H1 (cell line): ENCODE measurements at regions not wholly inside any gene's neighbourhood (a gene's known extent, or its start where the extent isn't known, plus 50 kb on each side); places are given as distances from the start of the nearest gene placed in this dataset.

Experiments
- CTCF ChIA-PET: fragments of 300-600 bp; sonication (Branson Sonifier 250); formaldehyde crosslinking; loops from one replicate; lab custom pipeline; 2021; ENCODE audit not compliant: partially characterized antibody; lab: Charles Lee
- POLR2A ChIA-PET: fragments of 300-600 bp; sonication (Branson Sonifier 250); formaldehyde crosslinking; loops from one replicate; lab custom pipeline; 2021; ENCODE audit warnings: inconsistent platforms; ENCODE audit not compliant: partially characterized antibody; lab: Charles Lee
- DNase-seq, 2 experiments: peaks; one replicate each; pipeline versions ENCODE4 v3.0.0 to v3.0.0-alpha.2; 2010 to 2022; ENCODE audit warnings: low spot score in 2 of 2, low read depth in 1 of 2, mixed read lengths in 1 of 2
- FAIRE-seq: peaks from 2 replicates; lab custom pipeline; 2011; peaks lifted over from hg19 to GRCh38; lab: Jason Lieb, UNC
- H2AFZ ChIP-seq: 2 replicates; pipeline ENCODE4 v1.8.1; 2012; ENCODE audit warnings: low read length, inconsistent platforms
- H2AK5ac ChIP-seq: 2 replicates; pipeline ENCODE4 v1.6.1; 2013; ENCODE audit warnings: low read depth, low read length
- H2BK120ac ChIP-seq: replicated peaks from 2 replicates; pipeline ENCODE3; 2013; ENCODE audit warnings: low read depth, low read length, inconsistent platforms
- H2BK12ac ChIP-seq: 2 replicates; pipeline ENCODE4 v1.6.1; 2013; ENCODE audit warnings: low read depth, low read length
- H2BK15ac ChIP-seq: 2 replicates; pipeline ENCODE4 v1.6.1; 2013; ENCODE audit warnings: low read length
- H2BK20ac ChIP-seq: 2 replicates; pipeline ENCODE4 v1.6.1; 2013; ENCODE audit warnings: low read length
- H2BK5ac ChIP-seq: 2 replicates; pipeline ENCODE4 v1.6.1; 2013; ENCODE audit warnings: low read depth, low read length
- H3K14ac ChIP-seq: 2 replicates; pipeline ENCODE4 v1.6.1; 2013; ENCODE audit warnings: inconsistent platforms; ENCODE audit not compliant: insufficient read length
- H3K18ac ChIP-seq: 2 replicates; pipeline ENCODE4 v1.6.1; 2013; ENCODE audit warnings: low read length; ENCODE audit errors: extremely low read depth
- H3K23ac ChIP-seq: 2 replicates; pipeline ENCODE4 v1.6.1; 2013; ENCODE audit warnings: inconsistent platforms; ENCODE audit not compliant: insufficient read length
- H3K23me2 ChIP-seq: 2 replicates; pipeline ENCODE4 v1.6.1; 2013; ENCODE audit warnings: low read depth, low read length
- H3K27ac ChIP-seq: 2 replicates; pipeline ENCODE4 v1.6.1; 2011; ENCODE audit warnings: low read depth, low read length, inconsistent platforms
- H3K27me3 ChIP-seq, 4 experiments: replicated peaks in 1 of 4; 1 replicate in 1 of 4; 2 replicates in 3 of 4; pipeline versions ENCODE4 v1.6.1 to v1.8.1; 2011 to 2013; ENCODE audit warnings: low read length in 3 of 4, mild to moderate bottlenecking in 3 of 4, inconsistent platforms in 2 of 4, mixed read lengths in 2 of 4, moderate library complexity in 1 of 4; ENCODE audit not compliant: control insufficient read depth in 3 of 4, insufficient read depth in 3 of 4; ENCODE audit errors: extremely low read depth in 1 of 4
- H3K36me3 ChIP-seq, 4 experiments: 2 replicates each; pipeline versions ENCODE4 v1.6.1 to v1.8.1; 2011 to 2013; ENCODE audit warnings: mild to moderate bottlenecking in 4 of 4, low read length in 3 of 4, moderate library complexity in 2 of 4, control low read depth in 1 of 4, inconsistent platforms in 1 of 4; ENCODE audit not compliant: insufficient read depth in 4 of 4, control insufficient read depth in 2 of 4
- H3K4ac ChIP-seq: replicated peaks from 2 replicates; pipeline ENCODE3; 2013; ENCODE audit warnings: low read length, low read depth, mixed read lengths, inconsistent platforms; ENCODE audit not compliant: insufficient read length
- H3K4me1 ChIP-seq, 4 experiments: replicated peaks in 1 of 4; 1 replicate in 1 of 4; 2 replicates in 3 of 4; pipeline versions ENCODE4 v1.6.1 to v1.8.1; 2011 to 2013; ENCODE audit warnings: low read length in 3 of 4, inconsistent platforms in 2 of 4, mixed read lengths in 1 of 4; ENCODE audit not compliant: insufficient read depth in 4 of 4, control insufficient read depth in 3 of 4
- H3K4me2 ChIP-seq, 2 experiments: 2 replicates each; pipeline versions ENCODE4 v1.6.1 to v1.8.1; 2011 to 2013; ENCODE audit warnings: low read depth in 2 of 2, low read length in 2 of 2, control low read depth in 1 of 2, inconsistent platforms in 1 of 2, mild to moderate bottlenecking in 1 of 2; ENCODE audit not compliant: insufficient read depth in 1 of 2
- H3K4me3 ChIP-seq, 4 experiments: fragments of 200-600, 300-600 bp in 1 of 4; sonication (generic), shearing (Covaris generic), sonication (Bioruptor Twin) in 1 of 4; 2 replicates each; pipeline versions ENCODE4 v1.5.1 to v1.8.1; 2011 to 2016; ENCODE audit warnings: low read length in 4 of 4, low read depth in 3 of 4, control low read depth in 2 of 4, inconsistent platforms in 2 of 4, mild to moderate bottlenecking in 2 of 4, mixed read lengths in 1 of 4, moderate library complexity in 1 of 4; ENCODE audit not compliant: insufficient read depth in 2 of 4; ENCODE audit errors: extremely low read depth in 1 of 4
- H3K56ac ChIP-seq: replicated peaks from 2 replicates; pipeline ENCODE3; 2013; ENCODE audit warnings: low read depth, mild to moderate bottlenecking, mixed read lengths, low read length, inconsistent platforms; ENCODE audit not compliant: insufficient read length
- H3K79me1 ChIP-seq: 2 replicates; pipeline ENCODE4 v1.6.1; 2013; ENCODE audit warnings: low read depth, low read length, control low read depth
- H3K79me2 ChIP-seq, 2 experiments: 2 replicates each; pipeline versions ENCODE4 v1.6.1 to v1.8.1; 2012 to 2013; ENCODE audit warnings: low read length in 2 of 2, mild to moderate bottlenecking in 2 of 2, inconsistent platforms in 1 of 2; ENCODE audit not compliant: insufficient read depth in 2 of 2, control insufficient read depth in 1 of 2
- H3K9ac ChIP-seq, 4 experiments: replicated peaks in 1 of 4; 1 replicate in 1 of 4; 2 replicates in 3 of 4; pipeline versions ENCODE4 v1.6.1 to v1.8.1; 2011 to 2013; ENCODE audit warnings: low read depth in 3 of 4, low read length in 3 of 4, control low read depth in 2 of 4, mild to moderate bottlenecking in 2 of 4, moderate library complexity in 2 of 4, inconsistent platforms in 1 of 4; ENCODE audit errors: extremely low read depth in 1 of 4
- H3K9me3 ChIP-seq, 2 experiments: 2 replicates each; pipeline versions ENCODE4 v1.6.1 to v1.8.1; 2012 to 2013; ENCODE audit warnings: mild to moderate bottlenecking in 2 of 2, moderate library complexity in 2 of 2, control low read depth in 1 of 2, inconsistent platforms in 1 of 2, low read depth in 1 of 2, low read length in 1 of 2, mixed read lengths in 1 of 2; ENCODE audit not compliant: insufficient read depth in 2 of 2
- H4K20me1 ChIP-seq, 2 experiments: replicated peaks in 1 of 2; 2 replicates each; pipeline versions ENCODE3 to v1.8.1; 2011 to 2013; ENCODE audit warnings: inconsistent platforms in 2 of 2, low read length in 2 of 2, mild to moderate bottlenecking in 1 of 2; ENCODE audit not compliant: insufficient read depth in 2 of 2, control insufficient read depth in 1 of 2
- H4K5ac ChIP-seq: 2 replicates; pipeline ENCODE4 v1.6.1; 2013; ENCODE audit warnings: low read length, low read depth, mixed read lengths, inconsistent platforms; ENCODE audit not compliant: insufficient read length
- H4K8ac ChIP-seq: 2 replicates; pipeline ENCODE4 v1.8.0; 2013; ENCODE audit warnings: mild to moderate bottlenecking, moderate library complexity, low read length, inconsistent platforms; ENCODE audit not compliant: insufficient read depth; ENCODE audit errors: extremely low read depth
- H4K91ac ChIP-seq: replicated peaks from 2 replicates; pipeline ENCODE3; 2013; ENCODE audit warnings: low read length, mixed read lengths, inconsistent platforms; ENCODE audit not compliant: insufficient read length
- BCL11A ChIP-seq, 2 experiments: IDR thresholded peaks; one replicate each; pipeline ENCODE4 v1.6.1; 2011; ENCODE audit warnings: low read depth in 2 of 2, low read length in 2 of 2, mild to moderate bottlenecking in 2 of 2
- CEBPB ChIP-seq: IDR thresholded peaks from 2 replicates; pipeline ENCODE4 v1.6.1; 2012; ENCODE audit warnings: low read depth, low read length
- CHD2 ChIP-seq: IDR thresholded peaks from 2 replicates; pipeline ENCODE4 v1.6.1; 2012; ENCODE audit warnings: low read length, improper control_type of control experiment
- EGR1 ChIP-seq: IDR thresholded peaks from 2 replicates; pipeline ENCODE4 v1.6.1; 2011; ENCODE audit warnings: low read depth, low read length, borderline replicate concordance
- FOSL1 ChIP-seq: IDR thresholded peaks from 2 replicates; pipeline ENCODE4 v1.6.1; 2011; ENCODE audit warnings: mild to moderate bottlenecking, low read depth, low read length, moderate library complexity; ENCODE audit not compliant: insufficient read depth
- GTF2F1 ChIP-seq: IDR thresholded peaks from 2 replicates; pipeline ENCODE4 v1.6.1; 2012; ENCODE audit warnings: low read depth, low read length, improper control_type of control experiment, borderline replicate concordance
- KDM4A ChIP-seq: IDR thresholded peaks from one replicate; pipeline ENCODE4 v1.7.1; 2012; ENCODE audit warnings: low read depth, mild to moderate bottlenecking, moderate library complexity, low read length, inconsistent platforms; ENCODE audit not compliant: severe bottlenecking
- MAFK ChIP-seq: IDR thresholded peaks from 2 replicates; pipeline ENCODE4 v1.6.1; 2012; ENCODE audit warnings: low read depth, mild to moderate bottlenecking, improper control_type of control experiment, low read length
- MAX ChIP-seq: IDR thresholded peaks from 2 replicates; pipeline ENCODE4 v1.6.1; 2012; ENCODE audit warnings: inconsistent platforms
- RNF2 ChIP-seq: fragments of 200-900, 300-1000 bp; sonication (generic); IDR thresholded peaks from 2 replicates; pipeline ENCODE4 v1.7.1; 2016; ENCODE audit warnings: borderline replicate concordance, low read depth, mild to moderate bottlenecking, antibody characterized with exemption, low read length; ENCODE audit not compliant: poor library complexity, severe bottlenecking; ENCODE audit errors: missing control alignments
- SIRT6 ChIP-seq: IDR thresholded peaks from one replicate; pipeline ENCODE4 v1.7.1; 2012; ENCODE audit warnings: low read length, inconsistent platforms
- SUZ12 ChIP-seq: fragments of 200-600 bp; sonication (generic); IDR thresholded peaks from 2 replicates; pipeline ENCODE4 v1.6.1; 2012; ENCODE audit warnings: mild to moderate bottlenecking, inconsistent platforms, low read length, moderate library complexity, mixed read lengths
- ZNF274 ChIP-seq: IDR thresholded peaks from 2 replicates; pipeline ENCODE4 v1.7.0; 2012; ENCODE audit warnings: low read length, borderline replicate concordance; ENCODE audit errors: extremely low read depth
- WGBS, 2 experiments: shearing (Covaris generic) in 1 of 2; methylation state at CpG; one replicate each; pipeline versions ENCODE4 v1.1.6 to v1.1.7; 2013 to 2015; ENCODE audit warnings: low lambda C conversion rate in 2 of 2, mixed read lengths in 2 of 2, inconsistent platforms in 1 of 2, low coverage in 1 of 2, missing lambda C conversion rate in 1 of 2; ENCODE audit not compliant: insufficient replicate concordance in 2 of 2, insufficient coverage in 1 of 2, insufficient read length in 1 of 2; ENCODE audit errors: extremely low coverage in 1 of 2, missing lambda C conversion rate in 1 of 2; 5-methylcytosine and 5-hydroxymethylcytosine counted together

DNA sequence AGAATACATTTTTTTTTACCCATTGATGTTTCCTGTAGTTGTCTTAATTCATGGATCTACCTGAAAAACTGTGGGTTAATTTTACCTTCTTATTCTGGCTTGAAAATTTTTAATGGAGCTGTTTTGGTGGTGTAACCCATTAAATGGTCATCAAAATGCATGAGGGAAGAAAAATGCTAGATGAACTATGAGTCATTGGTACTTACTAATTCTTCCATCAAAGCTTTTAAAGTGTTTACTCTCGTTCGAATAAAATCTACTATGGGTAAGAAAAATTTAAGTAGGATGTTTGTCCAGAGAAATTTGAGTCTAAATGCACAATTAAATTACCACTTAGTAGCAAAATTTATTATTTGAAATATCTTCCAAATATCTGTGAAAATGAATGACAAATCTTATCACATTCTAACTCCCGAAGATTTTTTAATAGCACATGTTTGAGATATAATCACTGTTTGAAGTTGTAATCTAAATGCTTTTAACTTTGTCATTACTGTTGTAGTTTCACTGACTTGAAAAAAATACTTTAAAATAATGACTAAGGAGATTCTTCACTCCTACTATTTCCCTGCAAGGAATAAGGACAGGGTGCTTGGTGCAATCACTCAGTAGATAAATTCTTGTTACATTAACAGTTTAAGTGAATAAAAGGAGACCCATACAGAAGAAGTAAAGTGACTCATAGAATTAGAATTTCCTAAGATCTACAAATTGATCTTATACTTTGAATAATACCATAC is 437.7 kb downstream of the IRS2 start:
- POLR2A ChIA-PET = no interaction called here
- no peak overlapping the region for H2BK20ac ChIP-seq
- DNase-seq = no peak
- TF ChIP-seq RNF2 = no peak
- no peak for TF ChIP-seq EGR1
- no peak for TF ChIP-seq MAX
- TF ChIP-seq SIRT6 = no peak
- no peak for TF ChIP-seq MAFK
- no peak for TF ChIP-seq ZNF274
- no peak for TF ChIP-seq CHD2
- no peak for TF ChIP-seq FOSL1
- TF ChIP-seq GTF2F1 = no peak
- no peak for TF ChIP-seq SUZ12
- no peak for TF ChIP-seq KDM4A
- TF ChIP-seq BCL11A (IDR thresholded peaks at IDR 0.05; ENCODE audit: low read depth in 2 of 2, low read length in 2 of 2) = no peak
- no peak for TF ChIP-seq CEBPB

More for the DNA sequence above, 437.7 kb downstream of the IRS2 start:
- H2AFZ ChIP-seq = no peak overlapping the region
- no peaks in the 10 kb centered on the region for H3K79me2 ChIP-seq
- H3K23ac ChIP-seq = no peak overlapping the region
- no peak for FAIRE-seq
- no peak overlapping the region for H3K56ac ChIP-seq
- H3K4me2 ChIP-seq = no peak overlapping the region
- no peak overlapping the region for H3K4ac ChIP-seq
- H2BK15ac ChIP-seq = no peak overlapping the region
- H2BK12ac ChIP-seq = no peak overlapping the region
- H3K27me3 ChIP-seq = no peaks in the 10 kb centered on the region
- no peak overlapping the region for H3K9ac ChIP-seq
- no peak overlapping the region for H2BK5ac ChIP-seq
- H4K91ac ChIP-seq = no peak overlapping the region
- H3K36me3 ChIP-seq = no peaks in the 10 kb centered on the region
- H4K8ac ChIP-seq = no peak overlapping the region
- H3K27ac ChIP-seq = no peak overlapping the region
- H3K4me1 ChIP-seq = no peaks in the 10 kb centered on the region
- no peak overlapping the region for H3K14ac ChIP-seq
- H3K79me1 ChIP-seq = no peaks in the 10 kb centered on the region
- no peak overlapping the region for H3K4me3 ChIP-seq
- no peaks in the 10 kb centered on the region for H3K23me2 ChIP-seq
- 94% methylated on average over 3 of the region's 3 CpGs; no CpG with 5 or more reads in 1 of the 2 experiments for WGBS, 2 experiments
- H2AK5ac ChIP-seq = no peak overlapping the region
- H3K9me3 ChIP-seq = no peaks in the 10 kb centered on the region; a peak in 1 of 4 replicates
- no peak overlapping the region for H3K18ac ChIP-seq
- H4K20me1 ChIP-seq = no peaks in the 10 kb centered on the region
- H4K5ac ChIP-seq = no peak overlapping the region
- no peak overlapping the region for H2BK120ac ChIP-seq
- CTCF ChIA-PET = no interaction called here
